H1 (cell line): ENCODE measurements at regions not wholly inside any gene's neighbourhood (a gene's known extent, or its start where the extent isn't known, plus 50 kb on each side); places are given as distances from the start of the nearest gene placed in this dataset.

Experiments used
- CTCF ChIA-PET: fragments of 300-600 bp; sonication (Branson Sonifier 250); formaldehyde crosslinking; loops from one replicate; lab custom pipeline; 2021; ENCODE audit not compliant: partially characterized antibody; lab: Charles Lee
- POLR2A ChIA-PET: fragments of 300-600 bp; sonication (Branson Sonifier 250); formaldehyde crosslinking; loops from one replicate; lab custom pipeline; 2021; ENCODE audit warnings: inconsistent platforms; ENCODE audit not compliant: partially characterized antibody; lab: Charles Lee
- DNase-seq, 2 experiments: peaks; one replicate each; pipeline versions ENCODE4 v3.0.0 to v3.0.0-alpha.2; 2010 to 2022; ENCODE audit warnings: low spot score in 2 of 2, low read depth in 1 of 2, mixed read lengths in 1 of 2
- FAIRE-seq: peaks from 2 replicates; lab custom pipeline; 2011; peaks lifted over from hg19 to GRCh38; lab: Jason Lieb, UNC
- H2AFZ ChIP-seq: 2 replicates; pipeline ENCODE4 v1.8.1; 2012; ENCODE audit warnings: low read length, inconsistent platforms
- H2AK5ac ChIP-seq: 2 replicates; pipeline ENCODE4 v1.6.1; 2013; ENCODE audit warnings: low read depth, low read length
- H2BK120ac ChIP-seq: replicated peaks from 2 replicates; pipeline ENCODE3; 2013; ENCODE audit warnings: low read depth, low read length, inconsistent platforms
- H2BK12ac ChIP-seq: 2 replicates; pipeline ENCODE4 v1.6.1; 2013; ENCODE audit warnings: low read depth, low read length
- H2BK15ac ChIP-seq: 2 replicates; pipeline ENCODE4 v1.6.1; 2013; ENCODE audit warnings: low read length
- H2BK20ac ChIP-seq: 2 replicates; pipeline ENCODE4 v1.6.1; 2013; ENCODE audit warnings: low read length
- H2BK5ac ChIP-seq: 2 replicates; pipeline ENCODE4 v1.6.1; 2013; ENCODE audit warnings: low read depth, low read length
- H3K14ac ChIP-seq: 2 replicates; pipeline ENCODE4 v1.6.1; 2013; ENCODE audit warnings: inconsistent platforms; ENCODE audit not compliant: insufficient read length
- H3K18ac ChIP-seq: 2 replicates; pipeline ENCODE4 v1.6.1; 2013; ENCODE audit warnings: low read length; ENCODE audit errors: extremely low read depth
- H3K23ac ChIP-seq: 2 replicates; pipeline ENCODE4 v1.6.1; 2013; ENCODE audit warnings: inconsistent platforms; ENCODE audit not compliant: insufficient read length
- H3K23me2 ChIP-seq: 2 replicates; pipeline ENCODE4 v1.6.1; 2013; ENCODE audit warnings: low read depth, low read length
- H3K27ac ChIP-seq: 2 replicates; pipeline ENCODE4 v1.6.1; 2011; ENCODE audit warnings: low read depth, low read length, inconsistent platforms
- H3K27me3 ChIP-seq, 4 experiments: replicated peaks in 1 of 4; 1 replicate in 1 of 4; 2 replicates in 3 of 4; pipeline versions ENCODE4 v1.6.1 to v1.8.1; 2011 to 2013; ENCODE audit warnings: low read length in 3 of 4, mild to moderate bottlenecking in 3 of 4, inconsistent platforms in 2 of 4, mixed read lengths in 2 of 4, moderate library complexity in 1 of 4; ENCODE audit not compliant: control insufficient read depth in 3 of 4, insufficient read depth in 3 of 4; ENCODE audit errors: extremely low read depth in 1 of 4
- H3K36me3 ChIP-seq, 4 experiments: 2 replicates each; pipeline versions ENCODE4 v1.6.1 to v1.8.1; 2011 to 2013; ENCODE audit warnings: mild to moderate bottlenecking in 4 of 4, low read length in 3 of 4, moderate library complexity in 2 of 4, control low read depth in 1 of 4, inconsistent platforms in 1 of 4; ENCODE audit not compliant: insufficient read depth in 4 of 4, control insufficient read depth in 2 of 4
- H3K4ac ChIP-seq: replicated peaks from 2 replicates; pipeline ENCODE3; 2013; ENCODE audit warnings: low read length, low read depth, mixed read lengths, inconsistent platforms; ENCODE audit not compliant: insufficient read length
- H3K4me1 ChIP-seq, 4 experiments: replicated peaks in 1 of 4; 1 replicate in 1 of 4; 2 replicates in 3 of 4; pipeline versions ENCODE4 v1.6.1 to v1.8.1; 2011 to 2013; ENCODE audit warnings: low read length in 3 of 4, inconsistent platforms in 2 of 4, mixed read lengths in 1 of 4; ENCODE audit not compliant: insufficient read depth in 4 of 4, control insufficient read depth in 3 of 4
- H3K4me2 ChIP-seq, 2 experiments: 2 replicates each; pipeline versions ENCODE4 v1.6.1 to v1.8.1; 2011 to 2013; ENCODE audit warnings: low read depth in 2 of 2, low read length in 2 of 2, control low read depth in 1 of 2, inconsistent platforms in 1 of 2, mild to moderate bottlenecking in 1 of 2; ENCODE audit not compliant: insufficient read depth in 1 of 2
- H3K4me3 ChIP-seq, 4 experiments: fragments of 200-600, 300-600 bp in 1 of 4; sonication (generic), shearing (Covaris generic), sonication (Bioruptor Twin) in 1 of 4; 2 replicates each; pipeline versions ENCODE4 v1.5.1 to v1.8.1; 2011 to 2016; ENCODE audit warnings: low read length in 4 of 4, low read depth in 3 of 4, control low read depth in 2 of 4, inconsistent platforms in 2 of 4, mild to moderate bottlenecking in 2 of 4, mixed read lengths in 1 of 4, moderate library complexity in 1 of 4; ENCODE audit not compliant: insufficient read depth in 2 of 4; ENCODE audit errors: extremely low read depth in 1 of 4
- H3K56ac ChIP-seq: replicated peaks from 2 replicates; pipeline ENCODE3; 2013; ENCODE audit warnings: low read depth, mild to moderate bottlenecking, mixed read lengths, low read length, inconsistent platforms; ENCODE audit not compliant: insufficient read length
- H3K79me1 ChIP-seq: 2 replicates; pipeline ENCODE4 v1.6.1; 2013; ENCODE audit warnings: low read depth, low read length, control low read depth
- H3K79me2 ChIP-seq, 2 experiments: 2 replicates each; pipeline versions ENCODE4 v1.6.1 to v1.8.1; 2012 to 2013; ENCODE audit warnings: low read length in 2 of 2, mild to moderate bottlenecking in 2 of 2, inconsistent platforms in 1 of 2; ENCODE audit not compliant: insufficient read depth in 2 of 2, control insufficient read depth in 1 of 2
- H3K9ac ChIP-seq, 4 experiments: replicated peaks in 1 of 4; 1 replicate in 1 of 4; 2 replicates in 3 of 4; pipeline versions ENCODE4 v1.6.1 to v1.8.1; 2011 to 2013; ENCODE audit warnings: low read depth in 3 of 4, low read length in 3 of 4, control low read depth in 2 of 4, mild to moderate bottlenecking in 2 of 4, moderate library complexity in 2 of 4, inconsistent platforms in 1 of 4; ENCODE audit errors: extremely low read depth in 1 of 4
- H3K9me3 ChIP-seq, 2 experiments: 2 replicates each; pipeline versions ENCODE4 v1.6.1 to v1.8.1; 2012 to 2013; ENCODE audit warnings: mild to moderate bottlenecking in 2 of 2, moderate library complexity in 2 of 2, control low read depth in 1 of 2, inconsistent platforms in 1 of 2, low read depth in 1 of 2, low read length in 1 of 2, mixed read lengths in 1 of 2; ENCODE audit not compliant: insufficient read depth in 2 of 2
- H4K20me1 ChIP-seq, 2 experiments: replicated peaks in 1 of 2; 2 replicates each; pipeline versions ENCODE3 to v1.8.1; 2011 to 2013; ENCODE audit warnings: inconsistent platforms in 2 of 2, low read length in 2 of 2, mild to moderate bottlenecking in 1 of 2; ENCODE audit not compliant: insufficient read depth in 2 of 2, control insufficient read depth in 1 of 2
- H4K5ac ChIP-seq: 2 replicates; pipeline ENCODE4 v1.6.1; 2013; ENCODE audit warnings: low read length, low read depth, mixed read lengths, inconsistent platforms; ENCODE audit not compliant: insufficient read length
- H4K8ac ChIP-seq: 2 replicates; pipeline ENCODE4 v1.8.0; 2013; ENCODE audit warnings: mild to moderate bottlenecking, moderate library complexity, low read length, inconsistent platforms; ENCODE audit not compliant: insufficient read depth; ENCODE audit errors: extremely low read depth
- H4K91ac ChIP-seq: replicated peaks from 2 replicates; pipeline ENCODE3; 2013; ENCODE audit warnings: low read length, mixed read lengths, inconsistent platforms; ENCODE audit not compliant: insufficient read length
- CBX5 ChIP-seq: fragments of 300-800, 300-1000 bp; sonication (generic); IDR thresholded peaks from 2 replicates; pipeline ENCODE4 v1.7.1; 2016; ENCODE audit warnings: antibody characterized with exemption, low read length, low read depth
- KDM1A ChIP-seq: fragments of 200-600, 300-600 bp; sonication (generic); IDR thresholded peaks from 2 replicates; pipeline ENCODE4 v1.7.1; 2016; ENCODE audit warnings: mild to moderate bottlenecking, low read length, borderline replicate concordance
- SIX5 ChIP-seq: IDR thresholded peaks from 2 replicates; pipeline ENCODE4 v1.6.1; 2011; ENCODE audit warnings: mild to moderate bottlenecking, low read depth, low read length
- SP2 ChIP-seq: IDR thresholded peaks from 2 replicates; pipeline ENCODE4 v1.6.1; 2012; ENCODE audit warnings: mild to moderate bottlenecking, low read length, inconsistent platforms
- SUZ12 ChIP-seq: fragments of 200-600 bp; sonication (generic); IDR thresholded peaks from 2 replicates; pipeline ENCODE4 v1.6.1; 2012; ENCODE audit warnings: mild to moderate bottlenecking, inconsistent platforms, low read length, moderate library complexity, mixed read lengths
- TAF7 ChIP-seq: optimal IDR thresholded peaks from 2 replicates; pipeline ENCODE3; 2011; ENCODE audit warnings: low read depth, mild to moderate bottlenecking, inconsistent platforms, low read length, moderate library complexity, borderline replicate concordance
- WGBS, 2 experiments: shearing (Covaris generic) in 1 of 2; methylation state at CpG; one replicate each; pipeline versions ENCODE4 v1.1.6 to v1.1.7; 2013 to 2015; ENCODE audit warnings: low lambda C conversion rate in 2 of 2, mixed read lengths in 2 of 2, inconsistent platforms in 1 of 2, low coverage in 1 of 2, missing lambda C conversion rate in 1 of 2; ENCODE audit not compliant: insufficient replicate concordance in 2 of 2, insufficient coverage in 1 of 2, insufficient read length in 1 of 2; ENCODE audit errors: extremely low coverage in 1 of 2, missing lambda C conversion rate in 1 of 2; 5-methylcytosine and 5-hydroxymethylcytosine counted together

DNA sequence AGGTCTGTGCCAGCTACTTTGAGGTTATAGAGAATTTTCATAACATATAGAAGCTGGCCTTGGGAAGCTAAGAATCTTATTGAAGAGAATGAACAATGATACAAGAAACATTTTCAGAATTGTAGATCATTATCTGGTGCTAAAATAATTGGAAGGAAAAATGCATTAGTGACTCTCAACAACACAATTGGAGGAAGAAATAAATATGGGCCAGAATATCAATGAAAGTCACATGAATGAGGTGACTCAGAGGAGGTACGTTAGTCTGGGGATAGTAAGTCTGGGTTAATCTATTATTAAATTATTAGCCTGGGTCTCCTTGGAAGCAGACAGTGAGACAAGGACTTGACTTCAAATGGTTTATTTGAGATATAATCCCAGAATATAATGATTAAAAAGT, 529.3 kb upstream of the SLIT2 start:
- Histone ChIP-seq H3K27me3 (no peaks in the 10 kb centered on the region), H4K5ac (no peak overlapping the region), H2AK5ac (no peak overlapping the region), H3K18ac (no peak overlapping the region), H3K9me3 (no peaks in the 10 kb centered on the region; a peak in 1 of 4 replicates), H2BK120ac (no peak overlapping the region), H3K9ac (no peak overlapping the region), H3K27ac (no peak overlapping the region), H2BK5ac (no peak overlapping the region), H3K4ac (no peak overlapping the region), H2BK12ac (no peak overlapping the region), H3K56ac (no peak overlapping the region), H2BK20ac (no peak overlapping the region), H3K4me1 (no peaks in the 10 kb centered on the region), H4K20me1 (no peaks in the 10 kb centered on the region), H3K79me1 (no peaks in the 10 kb centered on the region), H2BK15ac (no peak overlapping the region), H2AFZ (no peak overlapping the region), H3K79me2 (no peaks in the 10 kb centered on the region), H4K91ac (no peak overlapping the region), H3K23ac (no peak overlapping the region), H3K4me3 (no peak overlapping the region), H4K8ac (no peak overlapping the region), H3K4me2 (no peak overlapping the region), H3K23me2 (no peaks in the 10 kb centered on the region), H3K36me3 (no peaks in the 10 kb centered on the region), H3K14ac (no peak overlapping the region)
- DNase-seq: no peak
- no peak for FAIRE-seq
- ChIA-PET POLR2A (no interaction called here), CTCF (no interaction called here)
- WGBS, 2 experiments: 93% methylated on average over 1 of the region's 1 CpG; no CpG with 5 or more reads in 1 of the 2 experiments
- no peak for TF ChIP-seq SUZ12
- TF ChIP-seq KDM1A: no peak
- no peak for TF ChIP-seq TAF7
- no peak for TF ChIP-seq SIX5
- no peak for TF ChIP-seq SP2
- TF ChIP-seq CBX5: no peak
